Large intestine (tissue), 3 donors: ENCODE measurements at regions not wholly inside any gene's neighbourhood (a gene's known extent, or its start where the extent isn't known, plus 50 kb on each side); places are given as distances from the start of the nearest gene placed in this dataset.
A peak's percentile ranks its signal among the peaks of the same experiment; 100 is the strongest.

Experiments used
- DNase-seq, 2 donors: peaks; one replicate each; pipeline versions ENCODE4 v3.0.0 to v3.0.0-alpha.2; 2013
- H3K27ac ChIP-seq: one replicate; pipeline ENCODE4 v1.5.1; 2013; ENCODE audit warnings: low read length
- H3K27me3 ChIP-seq: 2 replicates; pipeline ENCODE4 v1.6.1; 2013; ENCODE audit warnings: low read length; ENCODE audit not compliant: control insufficient read depth, insufficient read depth
- H3K36me3 ChIP-seq: 2 replicates; pipeline ENCODE4 v1.6.1; 2013; ENCODE audit warnings: low read length; ENCODE audit not compliant: control insufficient read depth, insufficient read depth
- H3K4me1 ChIP-seq: one replicate; pipeline ENCODE4 v1.6.1; 2013; ENCODE audit warnings: low read length; ENCODE audit not compliant: control insufficient read depth, insufficient read depth
- H3K4me3 ChIP-seq: one replicate; pipeline ENCODE4 v1.5.1; 2013; ENCODE audit warnings: low read length
- H3K9me3 ChIP-seq: one replicate; pipeline ENCODE4 v1.6.1; 2013; ENCODE audit warnings: mild to moderate bottlenecking, low read depth, low read length, moderate library complexity; ENCODE audit not compliant: control insufficient read depth
- WGBS: methylation state at CpG from one replicate; pipeline ENCODE4 v1.1.5; 2013; ENCODE audit warnings: low lambda C conversion rate; ENCODE audit not compliant: insufficient coverage; 5-methylcytosine and 5-hydroxymethylcytosine counted together

DNA sequence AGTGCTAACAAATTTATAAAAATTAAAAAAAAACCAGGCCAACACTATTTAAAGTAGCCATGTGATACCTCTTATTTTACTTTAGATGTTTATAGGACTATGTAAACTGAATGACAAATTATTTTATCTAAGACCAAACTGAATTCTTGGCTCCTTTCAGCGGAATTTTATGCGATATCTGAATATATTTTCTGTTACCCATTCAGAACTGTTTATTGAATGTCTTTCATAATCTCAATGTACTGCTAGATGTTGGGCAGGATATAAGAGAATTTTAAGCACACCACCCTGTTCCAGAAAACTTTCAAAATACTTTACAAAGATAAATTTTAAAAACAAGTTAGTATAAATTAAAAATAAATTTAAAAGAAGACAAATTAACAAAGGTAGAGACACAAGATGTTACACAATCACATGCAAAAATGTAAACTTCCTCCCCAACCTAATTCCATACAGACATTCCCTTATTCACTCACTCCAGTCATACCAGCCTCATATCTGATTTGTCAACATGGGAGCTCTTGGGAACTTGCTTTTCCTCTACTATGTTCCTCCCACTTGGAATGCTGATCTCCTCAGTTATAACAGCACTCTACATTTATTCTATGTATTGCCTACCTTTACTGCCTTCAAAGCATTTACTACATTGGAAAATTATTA lies 154.6 kb upstream of the MBNL1 start:
- H3K36me3 ChIP-seq, result no peaks in the 10 kb centered on the region
- H3K4me3 ChIP-seq, result no peak overlapping the region
- 100% methylated on average over 2 of the region's 2 CpGs for WGBS
- H3K4me1 ChIP-seq, result no peaks in the 10 kb centered on the region
- H3K27me3 ChIP-seq, result no peaks in the 10 kb centered on the region
- no peak overlapping the region for H3K27ac ChIP-seq
- DNase-seq, result no peak
- no peaks in the 10 kb centered on the region for H3K9me3 ChIP-seq

DNA sequence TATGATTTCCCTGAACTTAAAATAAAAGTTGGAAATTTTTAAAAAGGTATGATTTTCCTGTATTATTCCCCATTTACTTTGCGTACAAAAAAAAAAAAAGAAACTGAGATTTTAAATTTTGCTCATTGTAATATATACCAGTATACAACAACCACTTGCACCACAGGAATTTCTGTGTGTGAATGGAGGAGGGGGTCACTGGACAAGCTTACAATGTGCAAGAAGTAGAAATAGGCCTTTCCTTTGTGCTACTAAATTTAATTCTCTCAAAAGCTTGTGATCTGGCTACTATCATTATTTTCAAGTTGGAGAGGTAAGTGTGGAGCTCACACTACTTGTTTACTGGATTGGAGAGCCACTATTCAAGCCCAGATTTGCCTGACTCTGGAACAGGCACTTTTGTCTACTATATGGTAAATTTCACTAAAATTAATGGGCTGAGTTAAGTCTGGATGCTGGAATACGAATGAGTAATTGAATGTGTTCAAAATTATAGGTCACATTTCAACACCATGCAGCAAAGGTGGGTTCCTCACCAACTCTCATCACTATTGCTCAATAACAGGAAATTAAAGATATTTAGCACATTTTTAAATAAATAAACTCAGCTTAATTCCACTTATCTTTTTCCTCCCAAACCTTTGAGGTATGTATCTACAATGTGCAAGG lies 148.0 kb upstream of the MBNL1 start:
- no peak for DNase-seq
- Histone ChIP-seq H3K27me3 (no peaks in the 10 kb centered on the region), H3K4me1 (no peaks in the 10 kb centered on the region), H3K4me3 (no peak overlapping the region), H3K36me3 (no peaks in the 10 kb centered on the region), H3K27ac (no peak overlapping the region), H3K9me3 (no peaks in the 10 kb centered on the region)
- 90% methylated on average over 2 of the region's 2 CpGs for WGBS

DNA sequence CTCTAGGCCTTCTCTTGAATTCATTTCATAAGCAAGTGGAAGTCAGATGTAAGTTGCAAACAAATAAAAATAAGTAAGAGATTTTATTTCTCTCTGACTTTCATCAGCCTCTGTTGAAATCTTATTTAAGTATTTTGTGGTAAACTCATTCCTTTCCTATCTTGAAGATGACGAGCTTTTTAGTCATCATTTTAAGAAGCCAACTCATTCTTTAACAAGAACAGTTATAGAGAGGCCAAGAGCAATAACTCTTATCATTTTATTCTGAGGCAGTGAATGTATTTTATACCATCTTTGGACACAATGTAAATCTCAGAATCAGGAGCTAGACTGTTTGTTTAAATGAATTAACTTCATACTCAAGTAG lies 147.5 kb upstream of the MBNL1 start:
- Histone ChIP-seq H3K4me3 (no peak overlapping the region), H3K9me3 (no peaks in the 10 kb centered on the region), H3K27me3 (no peaks in the 10 kb centered on the region), H3K36me3 (no peaks in the 10 kb centered on the region), H3K27ac (no peak overlapping the region), H3K4me1 (no peaks in the 10 kb centered on the region)
- 100% methylated on average over 1 of the region's 1 CpG for WGBS
- DNase-seq, result no peak

DNA sequence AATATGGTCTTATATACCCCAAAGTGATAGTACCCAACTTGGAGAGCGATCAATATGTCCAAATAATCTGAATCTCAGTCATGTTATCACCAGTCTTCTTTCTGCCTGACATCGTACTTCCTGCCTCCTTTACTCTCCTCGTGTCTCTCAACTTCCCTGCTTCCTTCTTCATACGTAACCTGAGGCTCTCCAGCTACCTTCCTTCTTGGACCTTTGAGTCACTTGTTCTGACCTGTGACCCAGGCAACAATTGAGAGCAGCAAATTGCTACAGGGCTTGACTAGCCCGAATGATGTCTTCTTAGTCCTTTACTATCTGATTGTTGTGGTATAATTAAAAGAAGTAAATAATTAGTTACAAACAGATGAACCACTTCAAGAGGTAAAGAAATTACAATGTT lies 145.9 kb upstream of the MBNL1 start:
- 60% methylated on average over 4 of the region's 5 CpGs for WGBS
- no peaks in the 10 kb centered on the region for H3K36me3 ChIP-seq
- H3K4me3 ChIP-seq, result no peak overlapping the region
- no peak overlapping the region for H3K27ac ChIP-seq
- no peaks in the 10 kb centered on the region for H3K4me1 ChIP-seq
- DNase-seq, result no peak
- H3K9me3 ChIP-seq, result no peaks in the 10 kb centered on the region
- no peaks in the 10 kb centered on the region for H3K27me3 ChIP-seq

DNA sequence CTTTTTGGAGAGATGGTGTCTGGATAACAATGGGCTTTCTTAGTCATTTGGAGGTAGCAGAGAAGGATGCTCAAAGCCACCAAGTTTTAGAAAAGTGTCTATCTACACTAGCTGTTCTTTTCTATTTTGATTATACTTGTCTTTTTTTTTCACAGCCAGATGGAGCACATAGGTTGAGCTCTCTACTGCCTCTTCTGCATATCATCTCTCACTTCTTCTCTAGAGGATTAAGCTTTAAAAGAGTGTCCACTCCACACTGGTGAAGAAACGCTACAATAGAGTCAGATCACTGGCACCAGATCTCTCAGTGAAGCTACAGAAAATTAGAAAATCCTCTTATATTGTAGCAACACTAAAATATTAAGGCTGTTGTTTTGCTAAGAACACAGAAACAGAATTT lies 145.3 kb upstream of the MBNL1 start:
- DNase-seq, result no peak
- Histone ChIP-seq H3K27me3 (no peaks in the 10 kb centered on the region), H3K36me3 (no peaks in the 10 kb centered on the region), H3K4me1 (no peaks in the 10 kb centered on the region), H3K27ac (no peak overlapping the region), H3K9me3 (no peaks in the 10 kb centered on the region), H3K4me3 (no peak overlapping the region)
- WGBS, result no CpG with 5 or more reads among the region's 1 CpG

DNA sequence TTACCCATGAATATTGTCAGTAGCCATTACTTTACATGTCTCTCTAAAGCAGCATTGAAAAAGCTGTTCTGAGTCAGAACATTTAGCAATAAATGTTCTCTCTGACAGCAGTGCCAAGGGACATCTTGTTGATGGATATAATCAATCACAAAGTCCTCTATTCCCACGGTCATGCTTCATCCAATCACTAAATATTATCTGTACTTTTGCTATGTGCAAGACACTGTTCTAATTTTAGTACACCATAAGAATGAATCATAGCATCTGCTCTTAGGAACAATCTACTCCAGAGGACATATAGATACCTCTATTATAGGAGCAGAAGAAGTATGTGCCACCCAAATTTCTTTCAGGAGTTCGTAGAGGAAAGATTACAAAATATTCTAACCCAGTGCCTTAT lies 142.5 kb upstream of the MBNL1 start:
- H3K27ac ChIP-seq, result no peak overlapping the region
- no peaks in the 10 kb centered on the region for H3K36me3 ChIP-seq
- no peak overlapping the region for H3K4me3 ChIP-seq
- no peaks in the 10 kb centered on the region for H3K9me3 ChIP-seq
- no CpG with 5 or more reads among the region's 2 CpGs for WGBS
- H3K4me1 ChIP-seq, result no peaks in the 10 kb centered on the region
- no peaks in the 10 kb centered on the region for H3K27me3 ChIP-seq
- no peak for DNase-seq

DNA sequence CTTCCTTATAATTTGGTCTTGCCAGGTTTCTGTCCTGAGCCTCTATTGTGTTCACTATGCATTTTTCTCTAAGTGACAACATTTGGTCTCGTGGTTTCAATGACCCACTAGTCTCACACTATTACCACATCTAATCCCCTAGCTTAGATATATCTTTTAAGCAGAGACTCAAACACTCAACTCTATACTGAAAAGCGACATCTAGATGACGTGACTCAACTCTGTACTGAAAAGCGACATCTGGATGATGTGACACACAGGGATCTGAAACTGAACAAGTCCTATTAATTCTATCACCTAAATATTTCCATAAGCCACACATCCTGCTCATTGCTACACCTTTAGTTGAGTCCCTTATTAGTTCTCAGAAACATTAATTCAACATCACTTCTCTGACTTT lies 141.7 kb upstream of the MBNL1 start:
- Histone ChIP-seq H3K36me3 (no peaks in the 10 kb centered on the region), H3K4me1 (no peaks in the 10 kb centered on the region), H3K27me3 (no peaks in the 10 kb centered on the region), H3K9me3 (no peaks in the 10 kb centered on the region), H3K4me3 (no peak overlapping the region), H3K27ac (no peak overlapping the region)
- WGBS, result 86% methylated on average over 2 of the region's 4 CpGs
- no peak for DNase-seq

DNA sequence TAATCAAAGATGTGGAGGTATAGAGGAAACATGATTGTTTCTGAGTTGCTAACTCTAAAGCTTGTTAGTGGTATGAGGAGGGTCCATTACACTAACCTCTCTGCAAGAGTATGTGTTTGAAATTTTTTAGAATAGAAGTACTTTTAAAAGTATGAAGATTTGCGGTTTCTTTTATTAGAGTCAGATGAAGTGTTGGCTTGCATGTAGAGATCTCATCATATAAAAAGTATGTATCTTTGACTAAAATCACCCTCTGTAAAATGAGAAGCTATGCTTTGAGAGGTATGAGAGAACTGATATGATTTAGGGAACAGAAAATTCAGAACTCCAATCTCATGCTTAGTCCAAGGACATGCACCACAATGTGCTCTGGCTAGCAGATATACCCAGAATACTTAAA lies 140.4 kb upstream of the MBNL1 start:
- no peak for DNase-seq
- H3K9me3 ChIP-seq, result no peaks in the 10 kb centered on the region
- no peak overlapping the region for H3K4me3 ChIP-seq
- no peak overlapping the region for H3K27ac ChIP-seq
- H3K36me3 ChIP-seq, result no peaks in the 10 kb centered on the region
- H3K27me3 ChIP-seq, result no peaks in the 10 kb centered on the region
- no peaks in the 10 kb centered on the region for H3K4me1 ChIP-seq
- 83% methylated on average over 1 of the region's 1 CpG for WGBS

DNA sequence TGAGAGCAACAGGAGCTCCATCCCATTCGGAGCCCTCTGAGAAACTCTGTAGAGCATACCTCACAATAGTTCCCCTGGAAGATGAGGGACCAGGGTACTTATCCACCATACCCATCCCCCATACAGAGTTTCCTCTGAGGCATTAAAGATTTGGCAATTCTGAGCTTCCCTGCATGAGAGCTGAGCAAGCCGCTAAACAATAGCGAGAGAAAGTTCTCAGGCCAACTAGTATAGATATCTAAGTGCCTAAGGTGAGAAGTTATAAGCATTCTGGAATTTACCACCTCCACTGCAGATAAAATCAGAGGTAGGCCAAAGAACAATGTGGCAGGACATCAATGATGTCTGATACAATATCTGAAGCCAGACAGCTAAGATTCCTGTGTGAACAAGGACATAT lies 129.1 kb upstream of the MBNL1 start:
- Histone ChIP-seq H3K36me3 (no peaks in the 10 kb centered on the region), H3K27ac (no peak overlapping the region), H3K9me3 (no peaks in the 10 kb centered on the region), H3K4me3 (no peak overlapping the region), H3K27me3 (no peaks in the 10 kb centered on the region), H3K4me1 (no peaks in the 10 kb centered on the region)
- no CpG with 5 or more reads among the region's 3 CpGs for WGBS
- peak in 1 of 2 donors; percentile 15 for DNase-seq

DNA sequence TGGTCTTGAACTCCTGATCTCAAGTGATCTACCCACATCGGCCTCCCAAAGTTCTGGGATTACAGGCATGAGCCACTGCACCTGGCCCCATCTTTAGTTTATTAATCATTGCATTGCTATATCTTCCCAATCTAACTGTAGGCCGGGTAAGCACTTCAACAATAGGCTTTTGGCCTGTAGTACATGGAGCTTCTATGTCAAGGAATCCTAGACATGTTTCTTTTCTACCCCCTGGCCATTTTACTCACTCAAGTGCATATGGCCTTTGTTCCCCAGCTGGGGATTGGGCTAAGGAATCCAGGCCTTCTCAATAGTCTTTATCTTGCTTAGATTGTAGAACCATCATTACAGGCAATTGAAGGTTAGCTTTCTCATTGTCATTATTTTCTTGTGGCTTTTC lies 122.3 kb upstream of the MBNL1 start:
- Histone ChIP-seq H3K27me3 (no peaks in the 10 kb centered on the region), H3K27ac (no peak overlapping the region), H3K4me3 (no peak overlapping the region), H3K4me1 (no peaks in the 10 kb centered on the region), H3K36me3 (no peaks in the 10 kb centered on the region), H3K9me3 (no peaks in the 10 kb centered on the region)
- WGBS, result no CpG with 5 or more reads among the region's 2 CpGs
- DNase-seq, result no peak

DNA sequence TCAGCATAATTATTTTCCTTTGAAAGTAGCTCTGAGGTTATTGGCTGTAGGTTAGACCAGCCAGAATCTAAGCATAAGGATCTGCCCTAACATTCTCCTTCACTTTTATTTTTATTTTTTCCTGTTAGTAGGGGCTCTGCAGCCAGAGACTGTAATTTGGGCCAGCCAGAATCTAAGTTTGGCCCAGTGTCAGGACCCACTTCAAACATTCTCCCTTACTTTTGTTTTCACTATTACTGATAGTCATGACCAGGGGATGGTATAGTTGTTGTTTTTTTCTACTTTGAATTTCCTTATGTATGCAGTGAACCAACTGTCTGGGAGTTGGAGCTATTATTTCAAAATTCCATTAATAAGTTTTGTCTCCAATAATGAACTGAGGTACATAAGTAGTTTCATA lies 121.0 kb upstream of the MBNL1 start:
- no peaks in the 10 kb centered on the region for H3K36me3 ChIP-seq
- no peak for DNase-seq
- no peak overlapping the region for H3K27ac ChIP-seq
- H3K4me3 ChIP-seq, result no peak overlapping the region
- no peaks in the 10 kb centered on the region for H3K27me3 ChIP-seq
- no peaks in the 10 kb centered on the region for H3K4me1 ChIP-seq
- peaks cover 7% of the 10 kb centered on the region for H3K9me3 ChIP-seq
